ENCODE measurements at regions not wholly inside any gene's neighbourhood (a gene's known extent, or its start where the extent isn't known, plus 50 kb on each side); places are given as distances from the start of the nearest gene placed in this dataset.

- Histone ChIP-seq H3K4me1 (ENCODE audit: control insufficient read depth in 1 of 2, low read depth in 2 of 2) (no peaks in the 10 kb centered on the region), H3K4me3 (no peak overlapping the region), H3K36me3 (no peaks in the 10 kb centered on the region), H3K9me3 (no peaks in the 10 kb centered on the region), H3K27me3 (replicated peaks; ENCODE audit: insufficient read depth) (no peaks in the 10 kb centered on the region), H3K27ac (no peak overlapping the region)
- TF ChIP-seq CTCF (IDR thresholded peaks at IDR 0.05), result no peak
- ATAC-seq (ENCODE audit: insufficient number of reproducible peaks, low FRiP score, low read depth) (no peak), DNase-seq (ENCODE audit: low spot score) (no peak)
Observed at GRCh38 chr18:46360866-46361265, 256.7 kb downstream of the HAUS1 start.

GRCh38 chr18:46362533-46362932 is 258.3 kb downstream of the HAUS1 start:
- Histone ChIP-seq H3K27ac (no peak overlapping the region), H3K36me3 (no peaks in the 10 kb centered on the region), H3K4me1 (ENCODE audit: control insufficient read depth in 1 of 2, low read depth in 2 of 2) (no peaks in the 10 kb centered on the region), H3K27me3 (replicated peaks; ENCODE audit: insufficient read depth) (no peaks in the 10 kb centered on the region), H3K4me3 (no peak overlapping the region), H3K9me3 (no peaks in the 10 kb centered on the region)
- DNase-seq (ENCODE audit: low spot score) (no peak), ATAC-seq (ENCODE audit: insufficient number of reproducible peaks, low FRiP score, low read depth) (no peak)
- no peak for TF ChIP-seq CTCF (IDR thresholded peaks at IDR 0.05)

GRCh38 chr18:46364048-46364447 is 259.9 kb downstream of the HAUS1 start:
- no peak for TF ChIP-seq CTCF (IDR thresholded peaks at IDR 0.05)
- Histone ChIP-seq H3K9me3 (no peaks in the 10 kb centered on the region), H3K36me3 (no peaks in the 10 kb centered on the region), H3K4me3 (no peak overlapping the region), H3K4me1 (ENCODE audit: control insufficient read depth in 1 of 2, low read depth in 2 of 2) (no peaks in the 10 kb centered on the region), H3K27me3 (replicated peaks; ENCODE audit: insufficient read depth) (no peaks in the 10 kb centered on the region), H3K27ac (no peak overlapping the region)
- DNase-seq (ENCODE audit: low spot score) (no peak), ATAC-seq (ENCODE audit: insufficient number of reproducible peaks, low FRiP score, low read depth) (no peak)

GRCh38 chr18:46366201-46366600 is 262.0 kb downstream of the HAUS1 start:
- DNase-seq (ENCODE audit: low spot score), result no peak
- ATAC-seq (ENCODE audit: insufficient number of reproducible peaks, low FRiP score, low read depth), result no peak

GRCh38 chr18:46366751-46367376 is 262.7 kb downstream of the HAUS1 start:
- Histone ChIP-seq H3K4me1 (ENCODE audit: control insufficient read depth in 1 of 2, low read depth in 2 of 2) (no peaks in the 10 kb centered on the region), H3K27me3 (replicated peaks; ENCODE audit: insufficient read depth) (no peaks in the 10 kb centered on the region), H3K9me3 (no peaks in the 10 kb centered on the region), H3K4me3 (no peak overlapping the region), H3K36me3 (no peaks in the 10 kb centered on the region), H3K27ac (no peak overlapping the region)
- DNase-seq (ENCODE audit: low spot score), result no peak
- no peak for TF ChIP-seq CTCF (IDR thresholded peaks at IDR 0.05)
- ATAC-seq (ENCODE audit: insufficient number of reproducible peaks, low FRiP score, low read depth), result no peak

More at GRCh38 chr18:46366201-46366600, 262.0 kb downstream of the HAUS1 start:
- Histone ChIP-seq H3K4me1 (ENCODE audit: control insufficient read depth in 1 of 2, low read depth in 2 of 2) (no peaks in the 10 kb centered on the region), H3K9me3 (no peaks in the 10 kb centered on the region), H3K27me3 (replicated peaks; ENCODE audit: insufficient read depth) (no peaks in the 10 kb centered on the region), H3K4me3 (no peak overlapping the region), H3K27ac (no peak overlapping the region), H3K36me3 (no peaks in the 10 kb centered on the region)
- no peak for TF ChIP-seq CTCF (IDR thresholded peaks at IDR 0.05)
